DND-41 (cell line): ENCODE measurements at regions not wholly inside any gene's neighbourhood (a gene's known extent, or its start where the extent isn't known, plus 50 kb on each side); places are given as distances from the start of the nearest gene placed in this dataset.

Source experiments
- EZH2 ChIP-seq: IDR thresholded peaks from 3 replicates; pipeline ENCODE4 v1.6.1; 2012; ENCODE audit warnings: borderline replicate concordance, low read depth, mild to moderate bottlenecking, moderate library complexity, low read length, inconsistent platforms; ENCODE audit not compliant: severe bottlenecking
- TF ChIP-seq, protein P1 (sequence below): IDR thresholded peaks from 2 replicates; pipeline ENCODE4 v1.5.1; 2012; ENCODE audit warnings: borderline replicate concordance, low read length, moderate library complexity, mild to moderate bottlenecking; ENCODE audit not compliant: poor library complexity, severe bottlenecking; ENCODE audit errors: extremely low read depth

- TF ChIP-seq EZH2: no peak
- TF ChIP-seq, protein P1, sequence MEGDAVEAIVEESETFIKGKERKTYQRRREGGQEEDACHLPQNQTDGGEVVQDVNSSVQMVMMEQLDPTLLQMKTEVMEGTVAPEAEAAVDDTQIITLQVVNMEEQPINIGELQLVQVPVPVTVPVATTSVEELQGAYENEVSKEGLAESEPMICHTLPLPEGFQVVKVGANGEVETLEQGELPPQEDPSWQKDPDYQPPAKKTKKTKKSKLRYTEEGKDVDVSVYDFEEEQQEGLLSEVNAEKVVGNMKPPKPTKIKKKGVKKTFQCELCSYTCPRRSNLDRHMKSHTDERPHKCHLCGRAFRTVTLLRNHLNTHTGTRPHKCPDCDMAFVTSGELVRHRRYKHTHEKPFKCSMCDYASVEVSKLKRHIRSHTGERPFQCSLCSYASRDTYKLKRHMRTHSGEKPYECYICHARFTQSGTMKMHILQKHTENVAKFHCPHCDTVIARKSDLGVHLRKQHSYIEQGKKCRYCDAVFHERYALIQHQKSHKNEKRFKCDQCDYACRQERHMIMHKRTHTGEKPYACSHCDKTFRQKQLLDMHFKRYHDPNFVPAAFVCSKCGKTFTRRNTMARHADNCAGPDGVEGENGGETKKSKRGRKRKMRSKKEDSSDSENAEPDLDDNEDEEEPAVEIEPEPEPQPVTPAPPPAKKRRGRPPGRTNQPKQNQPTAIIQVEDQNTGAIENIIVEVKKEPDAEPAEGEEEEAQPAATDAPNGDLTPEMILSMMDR: no peak
Observed at GRCh38 chr13:67328895-67329294, 98.8 kb upstream of the PCDH9 start.
